ENCODE measurements at regions not wholly inside any gene's neighbourhood (a gene's known extent, or its start where the extent isn't known, plus 50 kb on each side); places are given as distances from the start of the nearest gene placed in this dataset.

- no peak for TF ChIP-seq EZH2 (IDR thresholded peaks at IDR 0.05)
- no peak for TF ChIP-seq FOXP2 (optimal IDR thresholded peaks at IDR 0.05; ENCODE audit: control extremely low read depth, extremely low read length, insufficient read depth)
- TF ChIP-seq POLR2AphosphoS5 (IDR thresholded peaks at IDR 0.05; ENCODE audit: borderline replicate concordance, low read depth, low read length), result no peak
- Histone ChIP-seq H3K36me3 (ENCODE audit: insufficient read depth, low read length) (no peaks in the 10 kb centered on the region), H3K27ac (no peak overlapping the region), H3K9ac (ENCODE audit: insufficient read length) (no peak overlapping the region), H3K4me3 (no peak overlapping the region), H3K9me3 (ENCODE audit: low read depth, low read length) (no peaks in the 10 kb centered on the region)
- no peak for DNase-seq (ENCODE audit: low read depth, low spot score)
Observed at GRCh38 chrX:33277046-33277445, 65.7 kb upstream of the DMD start.

GRCh38 chrX:33273535-33273934 is 62.2 kb upstream of the DMD start:
- no peaks in the 10 kb centered on the region for H3K36me3 ChIP-seq (ENCODE audit: insufficient read depth, low read length)
- no peaks in the 10 kb centered on the region for H3K9me3 ChIP-seq (ENCODE audit: low read depth, low read length)
- TF ChIP-seq POLR2AphosphoS5 (IDR thresholded peaks at IDR 0.05; ENCODE audit: borderline replicate concordance, low read depth, low read length) (no peak), EZH2 (IDR thresholded peaks at IDR 0.05) (no peak), FOXP2 (optimal IDR thresholded peaks at IDR 0.05; ENCODE audit: control extremely low read depth, extremely low read length, insufficient read depth) (no peak)
- no peak for DNase-seq (ENCODE audit: low read depth, low spot score)
- no peak overlapping the region for H3K4me3 ChIP-seq
- no peak overlapping the region for H3K9ac ChIP-seq (ENCODE audit: insufficient read length)
- no peak overlapping the region for H3K27ac ChIP-seq

GRCh38 chrX:33272986-33273385 is 61.6 kb upstream of the DMD start:
- no peaks in the 10 kb centered on the region for H3K9me3 ChIP-seq (ENCODE audit: low read depth, low read length)
- no peak for DNase-seq (ENCODE audit: low read depth, low spot score)
- no peaks in the 10 kb centered on the region for H3K36me3 ChIP-seq (ENCODE audit: insufficient read depth, low read length)

More at GRCh38 chrX:33272986-33273385, 61.6 kb upstream of the DMD start:
- H3K9ac ChIP-seq (ENCODE audit: insufficient read length), result no peak overlapping the region
- H3K4me3 ChIP-seq, result no peak overlapping the region
- H3K27ac ChIP-seq, result no peak overlapping the region
- TF ChIP-seq EZH2 (IDR thresholded peaks at IDR 0.05) (no peak), POLR2AphosphoS5 (IDR thresholded peaks at IDR 0.05; ENCODE audit: borderline replicate concordance, low read depth, low read length) (no peak)

Measured in SK-N-MC (cell line).